Panc1 (cell line): ENCODE measurements at regions not wholly inside any gene's neighbourhood (a gene's known extent, or its start where the extent isn't known, plus 50 kb on each side); places are given as distances from the start of the nearest gene placed in this dataset.
"Not testable (repeated sequence)": the region's sequence is repeated elsewhere in the genome, so short reads cannot be mapped to it uniquely, and the experiment has no call there.

Experiments
- ATAC-seq: fragments of 200-7000 bp; cut with Tn5 transposase; 2 replicates; pipeline ENCODE4 v1.9.1; 2020; ENCODE audit warnings: mild to moderate bottlenecking, moderate library complexity
- BruUV-seq: library from RNA; stranded (reverse); fragments of 400-500 nt; replicated peaks from 2 replicates; lab custom pipeline; 2021; lab: Mats Ljungman, UMichigan
- CTCF ChIA-PET: fragments of 300-600 bp; sonication (Branson Sonifier 250); formaldehyde crosslinking; loops from one replicate; lab custom pipeline; 2022; ENCODE audit warnings: antibody characterized with exemption; lab: Charles Lee
- POLR2A ChIA-PET: fragments of 300-600 bp; sonication (Branson Sonifier 250); formaldehyde crosslinking; loops from one replicate; lab custom pipeline; 2022; ENCODE audit warnings: antibody characterized with exemption; lab: Charles Lee
- DNase-seq: peaks from one replicate; pipeline ENCODE4 v3.0.0-alpha.2; 2010; ENCODE audit warnings: low read depth, low spot score
- H3K27ac ChIP-seq: 2 replicates; pipeline ENCODE4 v1.5.1; 2011; ENCODE audit warnings: mild to moderate bottlenecking, low read length, inconsistent platforms
- H3K27me3 ChIP-seq: fragments of 200-500 bp; sonication (Bioruptor generic); 2 replicates; pipeline ENCODE4 v1.6.0; 2014; ENCODE audit warnings: low read length, inconsistent platforms; ENCODE audit not compliant: control insufficient read depth, insufficient read depth
- H3K36me3 ChIP-seq: fragments of 200-500 bp; sonication (Bioruptor generic); 2 replicates; pipeline ENCODE4 v1.5.1; 2014; ENCODE audit warnings: inconsistent platforms, mild to moderate bottlenecking, low read length, moderate library complexity; ENCODE audit not compliant: control insufficient read depth, insufficient read depth
- H3K4me1 ChIP-seq: 2 replicates; pipeline ENCODE4 v1.5.1; 2011; ENCODE audit warnings: inconsistent platforms, mild to moderate bottlenecking, low read length, moderate library complexity; ENCODE audit not compliant: control insufficient read depth, insufficient read depth
- H3K4me3 ChIP-seq, 2 experiments: 2 replicates each; pipeline ENCODE4 v1.5.1; 2011 to 2012; ENCODE audit warnings: low read depth in 2 of 2, low read length in 2 of 2, mild to moderate bottlenecking in 2 of 2, inconsistent platforms in 1 of 2, moderate library complexity in 1 of 2
- H3K9me3 ChIP-seq: fragments of 200-500 bp; sonication (Bioruptor generic); 2 replicates; pipeline ENCODE4 v1.5.1; 2014; ENCODE audit warnings: low read depth, mild to moderate bottlenecking, inconsistent platforms, low read length, moderate library complexity; ENCODE audit not compliant: control insufficient read depth, insufficient read depth
- CTCF ChIP-seq: fragments of 450-650 bp; IDR thresholded peaks from 2 replicates; pipeline ENCODE4 v1.5.1; 2017; ENCODE audit warnings: mild to moderate bottlenecking
- POLR2AphosphoS5 ChIP-seq: IDR thresholded peaks from 2 replicates; pipeline ENCODE4 v1.6.1; 2012; ENCODE audit warnings: mild to moderate bottlenecking, low read depth, low read length, moderate library complexity
- REST ChIP-seq, 2 experiments: IDR thresholded peaks; 2 replicates each; pipeline ENCODE4 v1.6.1; 2011 to 2012; ENCODE audit warnings: low read depth in 2 of 2, control low read depth in 1 of 2, low read length in 1 of 2, mild to moderate bottlenecking in 1 of 2, moderate library complexity in 1 of 2; ENCODE audit not compliant: insufficient read depth in 1 of 2
- SIN3A ChIP-seq: IDR thresholded peaks from 2 replicates; pipeline ENCODE4 v1.6.1; 2012; ENCODE audit warnings: low read depth, mild to moderate bottlenecking, low read length, moderate library complexity, borderline replicate concordance; ENCODE audit not compliant: insufficient read depth
- TCF7L2 ChIP-seq: IDR thresholded peaks from 2 replicates; pipeline ENCODE4 v1.6.1; 2011; ENCODE audit warnings: mild to moderate bottlenecking, low read depth, low read length, inconsistent platforms
- in situ Hi-C: cut with HindIII; loops from 2 replicates; pipeline ENCODE4 v1.10.0; 2016; ENCODE audit warnings: low sequenced_read_pairs, low pct_unique_long_range_greater_than_20kb
- intact Hi-C: fragments of 100-400 bp; cut with micrococcal nuclease; formaldehyde crosslinking; loops from one replicate; pipeline ENCODE4 v1.10.0; 2022; ENCODE audit not compliant: unreplicated experiment

GRCh38 chr1:144101397-144102045 is 129.7 kb upstream of the FAM72C start:
- no peak for TF ChIP-seq TCF7L2
- TF ChIP-seq POLR2AphosphoS5: no peak
- TF ChIP-seq SIN3A: no peak
- no peak for TF ChIP-seq CTCF
- no peak for TF ChIP-seq REST (IDR thresholded peaks at IDR 0.05; ENCODE audit: insufficient read depth in 1 of 2, low read depth in 2 of 2, low read length in 1 of 2)
- Histone ChIP-seq H3K27ac (no peak overlapping the region), H3K4me3 (no peak overlapping the region), H3K9me3 (no peaks in the 10 kb centered on the region), H3K27me3 (no peaks in the 10 kb centered on the region), H3K4me1 (no peaks in the 10 kb centered on the region), H3K36me3 (no peaks in the 10 kb centered on the region)
- no TSS peak for BruUV-seq
- ChIA-PET POLR2A (no interaction called here), CTCF (no interaction called here)
- in situ Hi-C loops: no loop called here
- DNase-seq: no peak
- intact Hi-C loops: no loop called here
- ATAC-seq: no peak

- H3K9me3 ChIP-seq, H3K27me3 ChIP-seq, intact Hi-C loops, H3K4me1 ChIP-seq, DNase-seq, in situ Hi-C loops, H3K27ac ChIP-seq, ATAC-seq, POLR2A ChIA-PET, BruUV-seq, H3K36me3 ChIP-seq, CTCF ChIA-PET: not testable (repeated sequence)
- peak overlapping the region; percentile 26 to 33; a peak in 3 of 4 replicates for H3K4me3 ChIP-seq
Measured at GRCh38 chr1:144077167-144077841, 105.5 kb upstream of the FAM72C start.

- in situ Hi-C loops, CTCF ChIA-PET, POLR2A ChIA-PET, H3K9me3 ChIP-seq, BruUV-seq, H3K36me3 ChIP-seq, H3K4me3 ChIP-seq, H3K4me1 ChIP-seq, intact Hi-C loops, ATAC-seq, DNase-seq, H3K27ac ChIP-seq, H3K27me3 ChIP-seq: not testable (repeated sequence)
Measured at GRCh38 chr1:144076646-144077045, 104.9 kb upstream of the FAM72C start.

- H3K4me1 ChIP-seq, POLR2A ChIA-PET, H3K9me3 ChIP-seq, H3K36me3 ChIP-seq, ATAC-seq, BruUV-seq, H3K27me3 ChIP-seq, CTCF ChIA-PET, DNase-seq, intact Hi-C loops, in situ Hi-C loops, H3K4me3 ChIP-seq, H3K27ac ChIP-seq: not testable (repeated sequence)
Measured at GRCh38 chr1:144070394-144071053, 98.7 kb upstream of the FAM72C start.

GRCh38 chr1:144067042-144067441 is 95.3 kb upstream of the FAM72C start:
- ATAC-seq, H3K9me3 ChIP-seq: not testable (repeated sequence)

More at GRCh38 chr1:144067042-144067441, 95.3 kb upstream of the FAM72C start:
- H3K36me3 ChIP-seq, H3K27ac ChIP-seq, H3K27me3 ChIP-seq, H3K4me1 ChIP-seq, POLR2A ChIA-PET, intact Hi-C loops, DNase-seq, H3K4me3 ChIP-seq, in situ Hi-C loops, CTCF ChIA-PET, BruUV-seq: not testable (repeated sequence)
